Psoas muscle (tissue), 7 donors: ENCODE measurements at regions not wholly inside any gene's neighbourhood (a gene's known extent, or its start where the extent isn't known, plus 50 kb on each side); places are given as distances from the start of the nearest gene placed in this dataset.
A peak's percentile ranks its signal among the peaks of the same experiment; 100 is the strongest.

Experiments used
- ATAC-seq, 4 donors: fragments of 200-7000 bp; cut with Tn5 transposase; one replicate each; pipeline ENCODE4 v1.9.1; 2020; ENCODE audit warnings: moderate library complexity in 3 of 4, mild to moderate bottlenecking in 2 of 4
- DNase-seq, 2 donors: peaks; one replicate each; pipeline ENCODE4 v3.0.0-alpha.2; 2020
- H3K27ac ChIP-seq: fragments of 200-600 bp; one replicate; pipeline ENCODE4 v1.8.0; 2022
- H3K27me3 ChIP-seq, 3 donors: fragments of 200-600 bp in 1 of 3; one replicate each; pipeline versions ENCODE4 v1.6.1 to v1.8.0; 2013 to 2022; ENCODE audit warnings: low read length in 2 of 3, mild to moderate bottlenecking in 2 of 3, moderate library complexity in 1 of 3; ENCODE audit not compliant: insufficient read depth in 3 of 3
- H3K36me3 ChIP-seq, 2 donors: fragments of 200-600 bp in 1 of 2; one replicate each; pipeline versions ENCODE4 v1.6.1 to v1.8.0; 2013 to 2022; ENCODE audit warnings: low read depth in 1 of 2, mild to moderate bottlenecking in 1 of 2, moderate library complexity in 1 of 2; ENCODE audit not compliant: insufficient read depth in 1 of 2
- H3K4me1 ChIP-seq: fragments of 200-600 bp; one replicate; pipeline ENCODE4 v1.8.0; 2022
- H3K4me3 ChIP-seq: fragments of 200-600 bp; one replicate; pipeline ENCODE4 v1.8.0; 2022; ENCODE audit warnings: mild to moderate bottlenecking
- H3K9me3 ChIP-seq: fragments of 200-600 bp; one replicate; pipeline ENCODE4 v1.8.0; 2022
- CTCF ChIP-seq: fragments of 200-600 bp; IDR thresholded peaks from one replicate; pipeline ENCODE4 v1.8.0; 2022; ENCODE audit warnings: antibody characterized with exemption
- WGBS, 3 donors: extraction: QIAGEN DNeasy Blood & Tissue Kit; methylation state at CpG; one replicate each; pipeline versions ENCODE4 v1.1.6 to v1.1.7; 2013; 5-methylcytosine and 5-hydroxymethylcytosine counted together
- intact Hi-C, 2 donors: fragments of 100-400 bp; cut with DNase I; formaldehyde crosslinking; loops; one replicate each; pipeline versions ENCODE4 v1.11.0 to v1.14.2; 2022
- donor health status: healthy with polysubstance abuse.
- donor health status: DM: no; HTN: no; CAD: no; lungs with moderate emphysema.
- donor health status: Bipolar disorder and iron deficiency.
- donor health status: healthy.
- donor health status: DM: yes; HTN: yes; CAD: no.
- donor health status: DM: no; HTN: no; CAD: no.
- donor health status: DM: yes; HTN: yes; CAD: no.

GRCh38 chr1:234683861-234684632 lies 74.1 kb upstream of the IRF2BP2 start:
- 36 to 61% (median 37%) methylated on average over 10 of the region's 10 CpGs for WGBS, 3 donors
- Histone ChIP-seq H3K4me1 (peaks cover 13% of the 10 kb centered on the region), H3K9me3 (no peaks in the 10 kb centered on the region), H3K36me3 (no peaks in the 10 kb centered on the region), H3K27me3 (no peaks in the 10 kb centered on the region), H3K4me3 (no peak overlapping the region), H3K27ac (peak overlapping the region; percentile 73)
- ATAC-seq, result peak; percentile 99 to 100 (median 99)
- DNase-seq, result peak; percentile 63 to 77
- intact Hi-C loops, result loop anchor here (5.0 kb wide), 2 partner anchors 57 to 67 kb away; no protein-coding TSS in a partner anchor
- TF ChIP-seq CTCF, result no peak

- 69 to 98% (median 98%) methylated on average over 2 of the region's 2 CpGs for WGBS, 3 donors
- ATAC-seq, result no peak
- peak overlapping the region; percentile 73 for H3K27ac ChIP-seq
Measured at GRCh38 chr1:234683127-234683860, 73.3 kb upstream of the IRF2BP2 start.

GRCh38 chr1:234681990-234682389 lies 72.0 kb upstream of the IRF2BP2 start:
- H3K36me3 ChIP-seq, result no peaks in the 10 kb centered on the region
- H3K9me3 ChIP-seq, result no peaks in the 10 kb centered on the region
- no peaks in the 10 kb centered on the region for H3K27me3 ChIP-seq
- ATAC-seq (no peak), DNase-seq (no peak)
- WGBS, 3 donors, result 77 to 88% (median 86%) methylated on average over 2 of the region's 2 CpGs
- H3K27ac ChIP-seq, result no peak overlapping the region
- peaks cover 13% of the 10 kb centered on the region for H3K4me1 ChIP-seq
- intact Hi-C loops, result loop anchor here (5.0 kb wide), 2 partner anchors 55 to 65 kb away; no protein-coding TSS in a partner anchor
- no peak overlapping the region for H3K4me3 ChIP-seq
- TF ChIP-seq CTCF, result no peak

More at GRCh38 chr1:234683127-234683860, 73.3 kb upstream of the IRF2BP2 start:
- Histone ChIP-seq H3K4me1 (peaks cover 13% of the 10 kb centered on the region), H3K9me3 (no peaks in the 10 kb centered on the region), H3K4me3 (no peak overlapping the region), H3K27me3 (no peaks in the 10 kb centered on the region), H3K36me3 (no peaks in the 10 kb centered on the region)
- DNase-seq, result no peak
- intact Hi-C loops, result loop anchor here (5.0 kb wide), 2 partner anchors 56 to 66 kb away; no protein-coding TSS in a partner anchor
- TF ChIP-seq CTCF, result no peak

- Histone ChIP-seq H3K36me3 (no peaks in the 10 kb centered on the region), H3K27me3 (no peaks in the 10 kb centered on the region), H3K4me3 (no peak overlapping the region), H3K9me3 (no peaks in the 10 kb centered on the region), H3K27ac (no peak overlapping the region), H3K4me1 (peaks cover 13% of the 10 kb centered on the region)
- intact Hi-C loops, result loop anchor here (5.0 kb wide), 2 partner anchors 54 to 64 kb away; no protein-coding TSS in a partner anchor
- ATAC-seq, result no peak
- 89 to 96% (median 89%) methylated on average over 3 of the region's 3 CpGs for WGBS, 3 donors
- DNase-seq, result no peak
- TF ChIP-seq CTCF, result no peak
Measured at GRCh38 chr1:234681065-234681464, 71.1 kb upstream of the IRF2BP2 start.
